GM12874 (cell line): ENCODE measurements at regions not wholly inside any gene's neighbourhood (a gene's known extent, or its start where the extent isn't known, plus 50 kb on each side); places are given as distances from the start of the nearest gene placed in this dataset.

Source experiments
- TF ChIP-seq, protein P1 (sequence below): IDR thresholded peaks from 2 replicates; pipeline ENCODE4 v1.5.1; 2011; ENCODE audit warnings: low read depth, mild to moderate bottlenecking, control low read depth, low read length, moderate library complexity; ENCODE audit not compliant: insufficient read depth

DNA sequence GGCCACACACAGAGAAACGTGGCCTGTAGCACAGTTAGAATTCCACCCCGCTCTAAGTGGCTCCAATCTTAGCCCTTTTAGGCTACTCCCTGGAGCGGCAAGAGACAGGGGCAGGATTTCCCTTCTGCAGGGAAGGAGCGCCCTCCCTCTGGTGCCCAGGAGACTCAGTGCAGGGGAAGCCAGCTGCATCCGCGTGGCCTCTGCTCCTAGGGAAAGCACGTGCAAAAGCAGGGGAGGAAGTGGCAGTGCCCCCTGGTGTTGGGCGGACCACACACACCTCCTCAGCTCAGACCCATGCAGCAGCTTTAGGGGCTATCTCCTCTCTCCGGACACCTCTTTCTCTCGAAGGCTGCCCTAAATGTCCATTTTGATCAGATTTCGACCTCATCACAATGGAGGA is 50.0 kb downstream of the SPRING1 start:
- TF ChIP-seq, protein P1, sequence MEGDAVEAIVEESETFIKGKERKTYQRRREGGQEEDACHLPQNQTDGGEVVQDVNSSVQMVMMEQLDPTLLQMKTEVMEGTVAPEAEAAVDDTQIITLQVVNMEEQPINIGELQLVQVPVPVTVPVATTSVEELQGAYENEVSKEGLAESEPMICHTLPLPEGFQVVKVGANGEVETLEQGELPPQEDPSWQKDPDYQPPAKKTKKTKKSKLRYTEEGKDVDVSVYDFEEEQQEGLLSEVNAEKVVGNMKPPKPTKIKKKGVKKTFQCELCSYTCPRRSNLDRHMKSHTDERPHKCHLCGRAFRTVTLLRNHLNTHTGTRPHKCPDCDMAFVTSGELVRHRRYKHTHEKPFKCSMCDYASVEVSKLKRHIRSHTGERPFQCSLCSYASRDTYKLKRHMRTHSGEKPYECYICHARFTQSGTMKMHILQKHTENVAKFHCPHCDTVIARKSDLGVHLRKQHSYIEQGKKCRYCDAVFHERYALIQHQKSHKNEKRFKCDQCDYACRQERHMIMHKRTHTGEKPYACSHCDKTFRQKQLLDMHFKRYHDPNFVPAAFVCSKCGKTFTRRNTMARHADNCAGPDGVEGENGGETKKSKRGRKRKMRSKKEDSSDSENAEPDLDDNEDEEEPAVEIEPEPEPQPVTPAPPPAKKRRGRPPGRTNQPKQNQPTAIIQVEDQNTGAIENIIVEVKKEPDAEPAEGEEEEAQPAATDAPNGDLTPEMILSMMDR: peak; percentile 62

DNA sequence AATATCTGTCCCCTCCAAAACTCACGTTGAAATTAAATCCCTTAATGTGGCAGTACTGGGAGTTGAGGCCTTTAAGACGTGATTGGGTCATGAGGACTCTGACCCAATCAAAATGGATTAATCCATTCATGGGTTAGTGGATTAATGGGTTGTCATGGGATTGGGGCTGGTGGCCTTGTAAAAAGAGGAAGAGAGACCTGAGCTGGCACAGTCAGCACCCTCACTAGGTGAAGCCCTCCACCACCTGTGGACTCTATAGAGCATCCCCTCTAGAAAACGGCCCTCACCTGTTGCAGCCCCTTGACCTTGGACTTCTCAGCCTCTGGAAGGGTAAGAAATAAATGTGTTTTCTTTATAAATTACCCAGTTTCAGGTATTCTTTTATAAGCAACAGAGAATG is 53.0 kb downstream of the SPRING1 start:
- TF ChIP-seq, protein P1: no peak

DNA sequence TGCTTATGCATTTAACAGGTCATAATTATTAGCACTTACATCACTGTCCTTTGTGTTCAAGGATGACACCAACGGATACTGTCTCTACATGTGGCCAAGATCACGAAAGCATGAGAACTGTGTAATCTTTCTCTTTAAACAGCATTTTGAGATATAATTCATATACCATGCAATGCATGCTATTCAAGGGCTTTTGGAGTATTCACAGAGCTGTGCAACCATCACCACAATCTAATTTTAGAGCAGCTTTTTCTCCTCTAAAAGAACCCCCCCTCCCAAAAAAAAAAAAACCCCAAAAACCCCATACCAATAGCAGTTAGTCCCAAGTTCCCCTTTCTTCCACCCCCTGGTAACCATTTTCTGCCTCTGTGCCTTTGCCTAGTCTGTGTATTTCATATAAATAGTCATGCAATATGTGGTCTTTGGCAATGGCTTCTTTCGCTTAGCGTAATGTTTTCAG is 60.6 kb downstream of the SPRING1 start:
- TF ChIP-seq, protein P1: no peak

DNA sequence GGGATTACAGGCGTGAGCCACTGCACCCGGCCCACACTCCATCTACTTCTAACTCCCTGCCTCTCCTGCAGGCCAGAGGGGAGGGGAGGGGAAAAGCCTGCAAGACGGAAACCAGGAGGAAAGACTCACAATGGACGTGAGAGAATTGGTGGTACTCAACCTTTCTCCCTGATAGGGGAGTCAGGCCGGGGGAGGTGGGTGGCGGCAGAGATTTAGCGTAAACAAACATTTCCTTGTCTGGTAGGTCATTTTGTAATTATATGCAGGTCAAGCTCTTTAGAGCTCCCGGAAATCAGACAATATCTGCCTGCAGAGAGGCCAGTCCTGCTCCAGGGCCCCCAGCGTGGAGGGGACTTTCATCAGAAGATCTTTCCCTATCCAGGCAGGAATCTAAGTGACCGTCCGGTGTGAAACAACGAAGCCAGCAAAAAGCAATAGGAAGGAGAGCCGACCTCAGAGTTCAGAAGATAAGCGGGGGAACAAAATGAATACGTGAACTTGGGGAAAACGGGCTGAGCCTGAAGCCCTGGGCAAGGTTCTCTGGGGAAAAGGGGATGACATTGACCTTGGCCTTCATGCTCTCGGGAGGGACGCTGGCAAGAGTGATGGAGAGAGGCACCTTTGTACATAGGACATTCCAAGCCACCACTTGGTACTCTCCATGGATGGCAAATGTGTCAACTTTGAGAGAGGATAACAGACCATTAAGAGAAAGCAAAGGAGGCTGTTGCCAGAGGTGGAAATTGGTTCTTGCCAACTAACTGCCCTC is 62.3 kb downstream of the SPRING1 start:
- TF ChIP-seq, protein P1: no peak

DNA sequence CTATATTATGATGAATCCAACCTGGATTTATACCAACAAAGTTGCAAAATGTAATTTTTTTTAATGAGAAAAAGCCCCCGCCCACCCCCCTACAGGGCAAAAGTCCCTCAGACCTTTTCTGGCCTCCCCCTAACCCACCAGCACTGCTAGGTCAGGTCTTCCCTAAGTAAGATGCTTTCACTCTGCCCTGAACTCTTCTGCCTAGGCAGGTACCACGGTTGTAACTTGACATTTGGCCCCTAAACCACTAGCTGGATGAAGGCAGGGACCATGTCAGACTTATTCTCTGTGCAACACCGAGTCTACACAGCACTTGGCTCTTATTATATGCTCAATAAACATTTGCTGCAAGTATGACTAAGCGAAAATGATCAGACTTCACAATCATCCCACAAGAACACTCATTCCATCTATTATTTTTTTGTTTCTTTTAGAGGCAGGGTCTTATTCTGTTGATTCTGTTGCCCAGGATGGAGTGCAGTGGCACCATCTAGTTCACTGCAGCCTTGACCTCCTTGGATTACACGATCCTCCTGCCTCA is 63.2 kb downstream of the SPRING1 start:
- TF ChIP-seq, protein P1: no peak

DNA sequence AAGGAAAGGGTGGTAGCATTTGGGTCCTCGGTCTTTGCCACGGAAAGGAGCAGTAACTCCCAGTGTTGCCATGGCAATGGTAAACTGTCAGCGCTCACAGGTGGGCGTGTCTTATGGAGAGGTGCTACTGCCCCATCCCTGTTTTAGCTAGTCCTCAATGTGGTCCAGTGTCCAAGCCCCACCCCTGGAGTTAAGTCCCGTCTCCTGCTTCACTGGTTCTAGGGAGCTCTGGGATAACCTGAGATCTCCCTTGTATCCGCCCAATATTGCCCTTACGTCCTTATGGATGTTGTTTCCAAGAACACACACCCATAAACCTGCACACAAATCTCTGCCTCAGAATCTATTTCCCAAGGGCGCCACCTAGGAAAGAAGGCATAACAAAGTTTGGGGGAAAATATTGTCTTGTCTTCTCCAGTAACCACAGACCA is 64.2 kb downstream of the SPRING1 start:
- TF ChIP-seq, protein P1: no peak

DNA sequence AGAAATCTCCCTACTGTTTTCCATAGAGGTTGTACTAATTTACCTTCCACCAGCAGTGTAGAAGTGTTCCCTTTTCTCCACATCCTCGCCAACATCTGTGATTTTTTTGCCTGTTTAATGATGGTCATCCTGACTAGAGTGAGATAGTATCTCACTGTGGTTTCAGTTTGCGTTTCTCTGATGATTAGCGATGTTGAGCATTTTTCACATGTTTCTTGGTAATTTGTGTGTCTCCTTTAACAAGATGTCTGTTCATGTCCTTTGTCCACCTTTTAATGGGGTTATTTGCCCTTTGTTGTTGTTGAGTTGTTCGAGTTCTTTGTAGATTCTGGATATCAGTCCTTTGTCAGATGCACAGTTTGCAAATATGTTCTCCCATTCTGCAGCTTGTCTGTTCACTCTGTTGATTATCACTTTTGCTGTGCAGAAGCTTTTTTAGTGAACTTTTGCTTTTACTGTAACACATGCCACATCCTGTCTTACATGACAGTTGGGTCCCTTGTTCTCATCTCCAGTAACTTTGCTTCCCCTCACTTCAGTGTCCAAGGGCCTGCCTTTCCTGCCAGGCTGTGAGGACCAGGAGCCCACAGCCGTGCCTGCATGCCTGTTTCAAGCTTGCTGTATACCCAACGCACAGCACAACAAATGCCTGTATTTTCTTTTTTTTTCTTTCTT is 64.9 kb downstream of the SPRING1 start:
- TF ChIP-seq, protein P1: no peak
